Peyer's patch (tissue), 4 donors: ENCODE measurements at regions not wholly inside any gene's neighbourhood (a gene's known extent, or its start where the extent isn't known, plus 50 kb on each side); places are given as distances from the start of the nearest gene placed in this dataset.

Source experiments
- DNase-seq, 3 donors: peaks; one replicate each; pipeline ENCODE4 v3.0.0-alpha.2; 2017 to 2019
- H3K27ac ChIP-seq, 4 donors: fragments of 200-600 bp; sonication (generic); one replicate each; pipeline ENCODE4 v1.5.1; 2016 to 2019
- H3K27me3 ChIP-seq, 2 donors: fragments of 200-600 bp; sonication (generic); one replicate each; pipeline ENCODE4 v1.5.1; 2019
- H3K36me3 ChIP-seq, 3 donors: fragments of 200-600 bp; sonication (generic); one replicate each; pipeline ENCODE4 v1.5.1; 2016 to 2019
- H3K4me1 ChIP-seq, 4 donors: fragments of 200-600 bp; sonication (generic); one replicate each; pipeline ENCODE4 v1.5.1; 2016 to 2019
- H3K4me3 ChIP-seq, 4 donors: fragments of 200-600 bp; sonication (generic); 1 replicate in 3 of 4; 2 replicates in 1 of 4; pipeline ENCODE4 v1.5.1; 2016 to 2019; ENCODE audit warnings: mild to moderate bottlenecking in 1 of 4
- H3K9me3 ChIP-seq, 4 donors: fragments of 200-600 bp; sonication (generic); one replicate each; pipeline ENCODE4 v1.5.1; 2016 to 2019; ENCODE audit warnings: mild to moderate bottlenecking in 1 of 4
- CTCF ChIP-seq, 6 experiments: fragments of 450-650 bp in 4 of 6; fragments of 200-600 bp in 2 of 6; sonication (generic) in 1 of 6; IDR thresholded peaks; one replicate each; pipeline ENCODE4 v1.5.1; 2017 to 2019; ENCODE audit warnings: antibody characterized with exemption in 6 of 6, mild to moderate bottlenecking in 3 of 6, moderate library complexity in 1 of 6
- POLR2A ChIP-seq, 2 donors: fragments of 450-650 bp; IDR thresholded peaks; one replicate each; pipeline ENCODE4 v1.5.1; 2017; ENCODE audit warnings: antibody characterized with exemption in 2 of 2, mild to moderate bottlenecking in 2 of 2, moderate library complexity in 2 of 2

- Histone ChIP-seq H3K4me3 (no peak overlapping the region), H3K36me3 (no peaks in the 10 kb centered on the region), H3K27me3 (no peaks in the 10 kb centered on the region), H3K27ac (no peak overlapping the region), H3K4me1 (no peaks in the 10 kb centered on the region), H3K9me3 (no peaks in the 10 kb centered on the region)
- no peak for TF ChIP-seq CTCF (IDR thresholded peaks at IDR 0.05)
- TF ChIP-seq POLR2A (IDR thresholded peaks at IDR 0.05), result no peak
- no peak for DNase-seq
Observed at GRCh38 chr10:52479567-52479966, 165.5 kb downstream of the DKK1 start.

- no peak for DNase-seq
- Histone ChIP-seq H3K36me3 (no peaks in the 10 kb centered on the region), H3K27ac (no peak overlapping the region), H3K4me1 (no peaks in the 10 kb centered on the region), H3K4me3 (no peak overlapping the region), H3K9me3 (no peaks in the 10 kb centered on the region), H3K27me3 (no peaks in the 10 kb centered on the region)
- no peak for TF ChIP-seq CTCF (IDR thresholded peaks at IDR 0.05)
- TF ChIP-seq POLR2A (IDR thresholded peaks at IDR 0.05), result no peak
Observed at GRCh38 chr10:52481986-52482555, 168.0 kb downstream of the DKK1 start.

- Histone ChIP-seq H3K9me3 (no peaks in the 10 kb centered on the region), H3K4me3 (no peak overlapping the region), H3K27me3 (no peaks in the 10 kb centered on the region), H3K4me1 (no peaks in the 10 kb centered on the region), H3K27ac (no peak overlapping the region), H3K36me3 (no peaks in the 10 kb centered on the region)
- no peak for TF ChIP-seq CTCF (IDR thresholded peaks at IDR 0.05)
- TF ChIP-seq POLR2A (IDR thresholded peaks at IDR 0.05), result no peak
- DNase-seq, result no peak
Observed at GRCh38 chr10:52483587-52483986, 169.5 kb downstream of the DKK1 start.

GRCh38 chr10:52484206-52485065 lies 170.4 kb downstream of the DKK1 start:
- Histone ChIP-seq H3K27ac (no peak overlapping the region), H3K36me3 (no peaks in the 10 kb centered on the region), H3K4me3 (no peak overlapping the region), H3K4me1 (no peaks in the 10 kb centered on the region), H3K9me3 (no peaks in the 10 kb centered on the region), H3K27me3 (no peaks in the 10 kb centered on the region)
- no peak for DNase-seq
- TF ChIP-seq POLR2A (IDR thresholded peaks at IDR 0.05) (no peak), CTCF (IDR thresholded peaks at IDR 0.05) (no peak)

GRCh38 chr10:52485462-52485861 lies 171.4 kb downstream of the DKK1 start:
- no peak for DNase-seq
- Histone ChIP-seq H3K36me3 (no peaks in the 10 kb centered on the region), H3K4me1 (no peaks in the 10 kb centered on the region), H3K27ac (no peak overlapping the region), H3K27me3 (no peaks in the 10 kb centered on the region), H3K4me3 (no peak overlapping the region), H3K9me3 (no peaks in the 10 kb centered on the region)
- no peak for TF ChIP-seq POLR2A (IDR thresholded peaks at IDR 0.05)
- TF ChIP-seq CTCF (IDR thresholded peaks at IDR 0.05), result no peak
